ENCODE measurements at regions not wholly inside any gene's neighbourhood (a gene's known extent, or its start where the extent isn't known, plus 50 kb on each side); places are given as distances from the start of the nearest gene placed in this dataset.

GRCh38 chr5:8471581-8471980, 602.6 kb downstream of the MTRR start:
- WGBS (ENCODE audit: insufficient coverage) = 58% methylated on average over 2 of the region's 4 CpGs
- Histone ChIP-seq H3K27ac (ENCODE audit: insufficient read depth in 1 of 2, low read depth in 1 of 2, low read length in 2 of 2, poor library complexity in 1 of 2, severe bottlenecking in 2 of 2) (no peak overlapping the region), H3K27me3 (replicated peaks in 2 of 5; ENCODE audit: control insufficient read depth in 4 of 5, insufficient read depth in 5 of 5, low read length in 4 of 5) (no peaks in the 10 kb centered on the region), H3K9me3 (ENCODE audit: control extremely low read depth in 1 of 5, control insufficient read depth in 4 of 5, insufficient read depth in 2 of 5, low read depth in 1 of 5, low read length in 4 of 5) (peaks cover 0 to 28% (median 14%) of the 10 kb centered on the region in 5 experiments), H3K4me1 (ENCODE audit: control extremely low read depth in 1 of 4, control insufficient read depth in 4 of 4, insufficient read depth in 4 of 4, low read length in 3 of 4) (no peaks in the 10 kb centered on the region), H3K4me3 (ENCODE audit: control insufficient read depth in 1 of 7, extremely low read depth in 1 of 7, insufficient read depth in 4 of 7, low read depth in 2 of 7, low read length in 6 of 7) (no peak overlapping the region), H3K36me3 (ENCODE audit: control insufficient read depth in 4 of 4, insufficient read depth in 4 of 4, low read length in 3 of 4) (no peaks in the 10 kb centered on the region)
- DNase-seq = peak in 1 of 3 donors; percentile 28
- POLR2A ChIA-PET = no interaction called here
- CTCF ChIA-PET = no interaction called here

GRCh38 chr5:8473016-8473415, 604.1 kb downstream of the MTRR start:
- Histone ChIP-seq H3K9me3 (ENCODE audit: control extremely low read depth in 1 of 5, control insufficient read depth in 4 of 5, insufficient read depth in 2 of 5, low read depth in 1 of 5, low read length in 4 of 5) (peaks cover 1 to 28% (median 13%) of the 10 kb centered on the region in 5 experiments), H3K4me3 (ENCODE audit: control insufficient read depth in 1 of 7, extremely low read depth in 1 of 7, insufficient read depth in 4 of 7, low read depth in 2 of 7, low read length in 6 of 7) (no peak overlapping the region), H3K36me3 (ENCODE audit: control insufficient read depth in 4 of 4, insufficient read depth in 4 of 4, low read length in 3 of 4) (no peaks in the 10 kb centered on the region), H3K27me3 (replicated peaks in 2 of 5; ENCODE audit: control insufficient read depth in 4 of 5, insufficient read depth in 5 of 5, low read length in 4 of 5) (no peaks in the 10 kb centered on the region), H3K4me1 (ENCODE audit: control extremely low read depth in 1 of 4, control insufficient read depth in 4 of 4, insufficient read depth in 4 of 4, low read length in 3 of 4) (no peaks in the 10 kb centered on the region), H3K27ac (ENCODE audit: insufficient read depth in 1 of 2, low read depth in 1 of 2, low read length in 2 of 2, poor library complexity in 1 of 2, severe bottlenecking in 2 of 2) (no peak overlapping the region)
- POLR2A ChIA-PET = no interaction called here
- no peak for DNase-seq
- WGBS (ENCODE audit: insufficient coverage) = 100% methylated on average over 1 of the region's 3 CpGs
- CTCF ChIA-PET = no interaction called here

DNA sequence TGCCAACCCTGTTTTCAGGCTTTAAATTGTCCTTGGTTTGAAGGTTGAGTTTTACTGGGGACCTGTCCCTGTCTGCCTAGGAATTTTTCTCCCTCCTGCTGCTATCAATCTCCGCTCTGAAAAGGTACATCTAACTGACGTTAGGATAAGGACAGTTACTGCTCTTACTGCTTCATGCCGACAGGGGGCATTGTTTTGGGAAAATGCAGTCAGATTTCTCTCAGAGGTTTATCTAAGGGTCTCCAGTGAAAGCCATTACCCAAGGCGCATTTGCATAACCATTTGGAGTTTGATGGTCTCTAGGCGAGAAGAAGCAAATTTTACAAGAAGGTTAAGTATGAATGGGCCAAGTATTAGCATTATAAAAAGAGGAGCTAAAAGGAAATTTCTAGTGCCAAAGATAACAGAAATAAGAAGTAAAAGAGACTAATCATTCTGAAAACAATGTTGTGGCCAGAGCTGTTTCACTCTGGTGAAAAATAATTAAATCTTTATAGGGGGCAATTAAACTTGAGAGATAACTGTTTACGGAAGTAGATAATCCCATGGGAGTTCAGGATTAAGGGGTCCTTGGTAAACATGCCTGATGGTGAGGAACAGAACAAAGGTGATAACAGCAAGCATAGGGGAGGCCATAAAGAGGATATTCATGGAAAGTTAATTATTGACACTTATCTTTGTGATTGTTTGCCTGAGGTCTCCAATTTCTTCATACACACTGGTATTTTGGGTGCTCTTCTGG, 605.0 kb downstream of the MTRR start:
- no peaks in the 10 kb centered on the region for H3K27me3 ChIP-seq (replicated peaks in 2 of 5; ENCODE audit: control insufficient read depth in 4 of 5, insufficient read depth in 5 of 5, low read length in 4 of 5)
- POLR2A ChIA-PET = no interaction called here
- no peaks in the 10 kb centered on the region for H3K36me3 ChIP-seq (ENCODE audit: control insufficient read depth in 4 of 4, insufficient read depth in 4 of 4, low read length in 3 of 4)
- WGBS (ENCODE audit: insufficient coverage) = 81% methylated on average over 5 of the region's 6 CpGs
- no peaks in the 10 kb centered on the region for H3K4me1 ChIP-seq (ENCODE audit: control extremely low read depth in 1 of 4, control insufficient read depth in 4 of 4, insufficient read depth in 4 of 4, low read length in 3 of 4)
- no peak overlapping the region for H3K27ac ChIP-seq (ENCODE audit: insufficient read depth in 1 of 2, low read depth in 1 of 2, low read length in 2 of 2, poor library complexity in 1 of 2, severe bottlenecking in 2 of 2)
- no peak for DNase-seq
- CTCF ChIA-PET = no interaction called here
- H3K9me3 ChIP-seq (ENCODE audit: control extremely low read depth in 1 of 5, control insufficient read depth in 4 of 5, insufficient read depth in 2 of 5, low read depth in 1 of 5, low read length in 4 of 5) = peaks cover 1 to 31% (median 16%) of the 10 kb centered on the region in 5 experiments
- no peak overlapping the region for H3K4me3 ChIP-seq (ENCODE audit: control insufficient read depth in 1 of 7, extremely low read depth in 1 of 7, insufficient read depth in 4 of 7, low read depth in 2 of 7, low read length in 6 of 7)

DNA sequence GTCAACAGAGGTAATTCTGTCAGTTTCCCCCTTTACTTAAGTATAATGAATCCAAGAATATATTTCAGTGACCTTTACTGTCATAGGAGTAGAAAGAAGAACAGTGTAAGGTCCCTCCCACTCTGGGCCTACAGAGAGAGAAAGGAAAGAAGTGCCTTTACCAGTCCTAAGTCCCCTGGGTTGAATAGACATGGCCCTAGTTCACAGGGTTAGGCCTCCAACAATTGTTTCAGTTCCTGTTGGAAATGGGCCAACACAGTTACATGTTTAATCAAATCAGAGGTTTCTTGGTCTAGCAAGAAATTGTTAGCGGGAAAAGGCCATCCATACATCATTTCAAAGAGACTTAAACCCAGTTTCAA, 605.6 kb downstream of the MTRR start:
- H3K9me3 ChIP-seq (ENCODE audit: control extremely low read depth in 1 of 5, control insufficient read depth in 4 of 5, insufficient read depth in 2 of 5, low read depth in 1 of 5, low read length in 4 of 5) = peaks cover 1 to 31% (median 16%) of the 10 kb centered on the region in 5 experiments
- H3K36me3 ChIP-seq (ENCODE audit: control insufficient read depth in 4 of 4, insufficient read depth in 4 of 4, low read length in 3 of 4) = no peaks in the 10 kb centered on the region
- CTCF ChIA-PET = interaction anchor here (0.9 kb wide), 1 partner anchor 23 kb away, joined by 3 read pairs; no protein-coding TSS in a partner anchor
- POLR2A ChIA-PET = no interaction called here
- no CpG with 5 or more reads among the region's 1 CpG for WGBS (ENCODE audit: insufficient coverage)
- no peak overlapping the region for H3K4me3 ChIP-seq (ENCODE audit: control insufficient read depth in 1 of 7, extremely low read depth in 1 of 7, insufficient read depth in 4 of 7, low read depth in 2 of 7, low read length in 6 of 7)
- H3K27me3 ChIP-seq (replicated peaks in 2 of 5; ENCODE audit: control insufficient read depth in 4 of 5, insufficient read depth in 5 of 5, low read length in 4 of 5) = no peaks in the 10 kb centered on the region
- no peak for DNase-seq
- H3K27ac ChIP-seq (ENCODE audit: insufficient read depth in 1 of 2, low read depth in 1 of 2, low read length in 2 of 2, poor library complexity in 1 of 2, severe bottlenecking in 2 of 2) = no peak overlapping the region
- no peaks in the 10 kb centered on the region for H3K4me1 ChIP-seq (ENCODE audit: control extremely low read depth in 1 of 4, control insufficient read depth in 4 of 4, insufficient read depth in 4 of 4, low read length in 3 of 4)

DNA sequence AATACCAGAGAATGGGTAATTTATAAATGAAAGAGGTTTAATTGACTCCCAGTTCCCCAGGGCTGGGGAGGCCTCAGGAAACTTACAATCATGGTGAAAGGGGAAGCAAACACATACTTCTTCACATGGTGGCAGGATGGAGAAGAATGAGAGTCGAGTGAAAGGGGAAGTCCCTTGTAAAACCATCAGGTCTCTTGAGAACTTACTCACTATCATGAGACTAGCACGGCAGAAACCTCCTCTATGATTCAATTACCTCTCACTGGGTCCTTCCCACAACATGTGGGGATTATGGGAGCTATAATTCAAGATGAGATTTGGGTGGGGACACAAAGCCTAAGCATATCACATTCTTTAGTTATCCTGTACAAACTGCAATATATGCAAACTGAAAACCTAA, 609.4 kb downstream of the MTRR start:
- POLR2A ChIA-PET = no interaction called here
- H3K27ac ChIP-seq (ENCODE audit: insufficient read depth in 1 of 2, low read depth in 1 of 2, low read length in 2 of 2, poor library complexity in 1 of 2, severe bottlenecking in 2 of 2) = no peak overlapping the region
- no peaks in the 10 kb centered on the region for H3K36me3 ChIP-seq (ENCODE audit: control insufficient read depth in 4 of 4, insufficient read depth in 4 of 4, low read length in 3 of 4)
- H3K9me3 ChIP-seq (ENCODE audit: control extremely low read depth in 1 of 5, control insufficient read depth in 4 of 5, insufficient read depth in 2 of 5, low read depth in 1 of 5, low read length in 4 of 5) = peaks cover 0 to 8% (median 2%) of the 10 kb centered on the region in 5 experiments
- H3K27me3 ChIP-seq (replicated peaks in 2 of 5; ENCODE audit: control insufficient read depth in 4 of 5, insufficient read depth in 5 of 5, low read length in 4 of 5) = no peaks in the 10 kb centered on the region
- CTCF ChIA-PET = no interaction called here
- no CpG with 5 or more reads among the region's 2 CpGs for WGBS (ENCODE audit: insufficient coverage)
- no peaks in the 10 kb centered on the region for H3K4me1 ChIP-seq (ENCODE audit: control extremely low read depth in 1 of 4, control insufficient read depth in 4 of 4, insufficient read depth in 4 of 4, low read length in 3 of 4)
- H3K4me3 ChIP-seq (ENCODE audit: control insufficient read depth in 1 of 7, extremely low read depth in 1 of 7, insufficient read depth in 4 of 7, low read depth in 2 of 7, low read length in 6 of 7) = no peak overlapping the region
- DNase-seq = peak in 2 of 3 donors; percentile 10 to 13

- no peak overlapping the region for H3K27ac ChIP-seq (ENCODE audit: insufficient read depth in 1 of 2, low read depth in 1 of 2, low read length in 2 of 2, poor library complexity in 1 of 2, severe bottlenecking in 2 of 2)
- H3K4me3 ChIP-seq (ENCODE audit: control insufficient read depth in 1 of 7, extremely low read depth in 1 of 7, insufficient read depth in 4 of 7, low read depth in 2 of 7, low read length in 6 of 7) = no peak overlapping the region
- no peak for DNase-seq
- no peaks in the 10 kb centered on the region for H3K4me1 ChIP-seq (ENCODE audit: control extremely low read depth in 1 of 4, control insufficient read depth in 4 of 4, insufficient read depth in 4 of 4, low read length in 3 of 4)
- CTCF ChIA-PET = no interaction called here
- H3K27me3 ChIP-seq (replicated peaks in 2 of 5; ENCODE audit: control insufficient read depth in 4 of 5, insufficient read depth in 5 of 5, low read length in 4 of 5) = no peaks in the 10 kb centered on the region
- H3K36me3 ChIP-seq (ENCODE audit: control insufficient read depth in 4 of 4, insufficient read depth in 4 of 4, low read length in 3 of 4) = no peaks in the 10 kb centered on the region
- H3K9me3 ChIP-seq (ENCODE audit: control extremely low read depth in 1 of 5, control insufficient read depth in 4 of 5, insufficient read depth in 2 of 5, low read depth in 1 of 5, low read length in 4 of 5) = peaks cover 0 to 5% (median 2%) of the 10 kb centered on the region in 5 experiments
- no CpG with 5 or more reads among the region's 2 CpGs for WGBS (ENCODE audit: insufficient coverage)
- POLR2A ChIA-PET = no interaction called here
Measured at GRCh38 chr5:8481007-8481406, 612.1 kb downstream of the MTRR start.

DNA sequence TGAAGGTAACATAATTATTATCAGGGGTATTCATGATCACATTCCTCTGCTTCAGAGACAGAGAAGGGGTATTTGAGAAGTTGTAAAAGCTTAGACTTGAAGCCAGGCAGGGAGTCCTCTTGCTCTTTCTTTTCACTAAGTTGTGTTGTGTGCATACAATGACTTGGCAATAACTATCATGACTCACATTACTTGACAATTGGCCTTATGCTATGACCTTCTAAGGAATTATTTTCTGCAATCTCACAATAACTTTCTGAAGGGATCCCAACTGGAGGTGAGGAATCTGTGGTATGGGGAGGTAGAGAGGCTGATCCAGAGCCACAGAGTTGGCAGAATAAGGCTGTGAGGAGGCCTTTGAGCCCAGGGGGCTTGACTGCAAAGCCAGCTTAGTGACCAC, 622.3 kb downstream of the MTRR start:
- CTCF ChIA-PET = no interaction called here
- H3K9me3 ChIP-seq (ENCODE audit: control extremely low read depth in 1 of 5, control insufficient read depth in 4 of 5, insufficient read depth in 2 of 5, low read depth in 1 of 5, low read length in 4 of 5) = peaks cover 0 to 13% (median 2%) of the 10 kb centered on the region in 5 experiments
- peak in 1 of 3 donors; percentile 7 for DNase-seq
- no peak overlapping the region for H3K4me3 ChIP-seq (ENCODE audit: control insufficient read depth in 1 of 7, extremely low read depth in 1 of 7, insufficient read depth in 4 of 7, low read depth in 2 of 7, low read length in 6 of 7)
- no peaks in the 10 kb centered on the region for H3K27me3 ChIP-seq (replicated peaks in 2 of 5; ENCODE audit: control insufficient read depth in 4 of 5, insufficient read depth in 5 of 5, low read length in 4 of 5)
- peaks cover 0 to 7% (median 2%) of the 10 kb centered on the region in 4 experiments for H3K4me1 ChIP-seq (ENCODE audit: control extremely low read depth in 1 of 4, control insufficient read depth in 4 of 4, insufficient read depth in 4 of 4, low read length in 3 of 4)
- POLR2A ChIA-PET = no interaction called here
- no peaks in the 10 kb centered on the region for H3K36me3 ChIP-seq (ENCODE audit: control insufficient read depth in 4 of 4, insufficient read depth in 4 of 4, low read length in 3 of 4)
- no peak overlapping the region for H3K27ac ChIP-seq (ENCODE audit: insufficient read depth in 1 of 2, low read depth in 1 of 2, low read length in 2 of 2, poor library complexity in 1 of 2, severe bottlenecking in 2 of 2)
